ENCODE measurements at regions not wholly inside any gene's neighbourhood (a gene's known extent, or its start where the extent isn't known, plus 50 kb on each side); places are given as distances from the start of the nearest gene placed in this dataset.

- DNase-seq: no peak
- Histone ChIP-seq H3K27me3 (ENCODE audit: control insufficient read depth, insufficient read depth, low read length) (no peaks in the 10 kb centered on the region), H3K4me3 (ENCODE audit: insufficient read depth, low read depth, low read length) (no peak overlapping the region), H3K36me3 (replicated peaks; ENCODE audit: control insufficient read depth, insufficient read depth, low read length) (no peaks in the 10 kb centered on the region)
These were observed 176.5 kb upstream of the GJB5 start for GRCh38 chr1:34578306-34578705.

- no peaks in the 10 kb centered on the region for H3K36me3 ChIP-seq (replicated peaks; ENCODE audit: control insufficient read depth, insufficient read depth, low read length)
- H3K27me3 ChIP-seq (ENCODE audit: control insufficient read depth, insufficient read depth, low read length): no peaks in the 10 kb centered on the region; the same call in 1 of the 2 replicates
- DNase-seq: no peak
- H3K4me3 ChIP-seq (ENCODE audit: insufficient read depth, low read depth, low read length): no peak overlapping the region
These were observed 172.5 kb upstream of the GJB5 start for GRCh38 chr1:34582356-34582755.

DNA sequence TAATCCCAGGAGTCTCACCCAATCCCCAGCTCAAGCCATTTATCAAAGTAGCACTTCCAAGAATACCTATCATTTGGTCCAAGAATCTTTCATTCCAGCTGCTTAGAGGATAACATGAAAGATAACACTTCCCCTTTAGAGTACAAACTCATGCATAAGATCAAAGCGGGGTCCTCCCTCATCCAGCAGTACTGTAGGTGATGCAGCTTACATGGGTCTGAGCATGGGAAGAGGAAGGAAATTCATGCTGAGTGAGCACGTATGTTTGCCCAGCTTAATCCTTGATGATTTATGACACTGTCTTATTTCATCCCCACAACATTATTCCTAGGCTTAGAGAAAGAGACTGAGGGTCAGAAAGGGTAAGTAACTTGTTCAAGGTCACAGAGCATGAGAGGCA is 167.1 kb upstream of the GJB5 start:
- no peak overlapping the region for H3K4me3 ChIP-seq (ENCODE audit: insufficient read depth, low read depth, low read length)
- no peaks in the 10 kb centered on the region for H3K36me3 ChIP-seq (replicated peaks; ENCODE audit: control insufficient read depth, insufficient read depth, low read length)
- DNase-seq: no peak

DNA sequence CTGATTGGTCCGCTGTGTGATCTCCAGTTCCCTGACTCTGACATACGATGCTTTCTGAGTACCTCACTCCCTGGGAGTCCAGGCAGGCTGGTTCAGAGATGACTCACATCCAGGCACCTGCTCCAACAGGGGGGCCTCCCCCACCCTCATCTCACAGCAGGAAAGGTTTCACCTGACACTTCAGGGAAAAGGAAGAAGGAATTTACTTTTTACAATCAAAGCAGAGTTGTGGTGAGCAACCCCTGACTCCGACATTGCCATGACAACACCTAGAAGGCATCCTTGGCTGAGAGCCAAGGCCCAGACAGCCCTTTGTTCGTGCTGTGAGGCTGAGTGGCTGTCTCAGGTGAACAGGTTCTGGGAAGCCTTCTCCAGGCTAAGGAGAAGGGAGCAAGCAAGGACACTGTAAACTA is 164.6 kb upstream of the GJB5 start:
- DNase-seq: peak; percentile 43
- Histone ChIP-seq H3K27me3 (ENCODE audit: control insufficient read depth, insufficient read depth, low read length) (no peaks in the 10 kb centered on the region; the same call in 1 of the 2 replicates), H3K36me3 (replicated peaks; ENCODE audit: control insufficient read depth, insufficient read depth, low read length) (no peaks in the 10 kb centered on the region), H3K4me3 (ENCODE audit: insufficient read depth, low read depth, low read length) (no peak overlapping the region)

More for the DNA sequence above, 167.1 kb upstream of the GJB5 start:
- no peaks in the 10 kb centered on the region; the same call in 1 of the 2 replicates for H3K27me3 ChIP-seq (ENCODE audit: control insufficient read depth, insufficient read depth, low read length)

- H3K4me3 ChIP-seq (ENCODE audit: insufficient read depth, low read depth, low read length): no peak overlapping the region
- DNase-seq: peak; percentile 23
- no peaks in the 10 kb centered on the region for H3K27me3 ChIP-seq (ENCODE audit: control insufficient read depth, insufficient read depth, low read length)
- H3K36me3 ChIP-seq (replicated peaks; ENCODE audit: control insufficient read depth, insufficient read depth, low read length): no peaks in the 10 kb centered on the region
These were observed 162.9 kb upstream of the GJB5 start for GRCh38 chr1:34591751-34592629.

DNA sequence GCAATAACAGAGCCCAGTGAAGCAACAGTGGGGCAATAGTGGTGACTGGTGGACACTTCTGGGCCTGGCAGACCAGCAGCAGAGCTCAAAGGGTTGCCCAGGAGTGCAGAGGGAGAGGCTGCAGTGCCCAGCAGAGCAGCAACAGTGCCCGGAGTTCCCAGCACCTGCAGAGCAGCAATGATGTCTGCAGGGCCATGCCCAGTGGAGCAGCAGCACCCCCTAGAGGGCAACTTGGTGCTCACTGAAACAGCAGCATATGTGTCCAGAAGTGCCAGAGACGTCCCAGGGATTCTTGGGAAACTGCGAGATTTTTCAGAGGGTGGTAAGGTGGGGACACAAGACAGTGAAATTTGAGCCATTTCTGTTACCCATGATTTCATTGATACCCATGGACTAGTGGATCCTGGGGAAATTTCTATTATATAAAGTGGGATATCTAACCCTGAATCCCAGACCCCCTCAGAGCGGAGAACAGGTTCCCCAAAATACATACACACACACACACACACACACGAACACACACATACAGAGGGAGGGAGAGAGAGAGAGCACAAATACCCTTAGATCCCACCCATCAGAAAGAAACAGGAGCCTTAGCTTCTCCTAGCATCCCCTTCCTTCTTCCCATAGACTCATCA is 156.9 kb upstream of the GJB5 start:
- Histone ChIP-seq H3K4me3 (ENCODE audit: insufficient read depth, low read depth, low read length) (no peak overlapping the region), H3K27me3 (ENCODE audit: control insufficient read depth, insufficient read depth, low read length) (no peaks in the 10 kb centered on the region; the same call in 1 of the 2 replicates), H3K36me3 (replicated peaks; ENCODE audit: control insufficient read depth, insufficient read depth, low read length) (no peaks in the 10 kb centered on the region)
- peak; percentile 82 for DNase-seq

DNA sequence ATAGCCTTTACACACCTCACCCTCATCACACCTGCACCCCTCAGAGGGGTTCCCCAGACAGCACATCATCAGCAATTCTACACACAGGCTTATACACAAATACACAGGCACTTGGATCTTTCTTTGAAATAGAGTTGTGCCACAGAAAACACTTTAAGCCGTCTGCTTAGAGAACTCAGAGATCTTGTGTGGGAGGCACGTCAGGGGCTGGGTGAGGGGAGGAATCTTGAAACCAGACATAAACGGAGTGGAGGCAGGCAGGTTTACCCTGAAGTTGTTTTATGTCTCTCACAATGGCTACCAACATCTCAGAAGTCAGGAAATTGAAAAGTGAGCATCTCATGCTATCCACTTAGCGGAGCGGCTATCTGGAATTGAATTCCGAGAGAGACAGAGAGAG is 151.9 kb upstream of the GJB5 start:
- DNase-seq: no peak
- H3K4me3 ChIP-seq (ENCODE audit: insufficient read depth, low read depth, low read length): no peak overlapping the region
- H3K27me3 ChIP-seq (ENCODE audit: control insufficient read depth, insufficient read depth, low read length): no peaks in the 10 kb centered on the region; the same call in 1 of the 2 replicates
- H3K36me3 ChIP-seq (replicated peaks; ENCODE audit: control insufficient read depth, insufficient read depth, low read length): no peaks in the 10 kb centered on the region

DNA sequence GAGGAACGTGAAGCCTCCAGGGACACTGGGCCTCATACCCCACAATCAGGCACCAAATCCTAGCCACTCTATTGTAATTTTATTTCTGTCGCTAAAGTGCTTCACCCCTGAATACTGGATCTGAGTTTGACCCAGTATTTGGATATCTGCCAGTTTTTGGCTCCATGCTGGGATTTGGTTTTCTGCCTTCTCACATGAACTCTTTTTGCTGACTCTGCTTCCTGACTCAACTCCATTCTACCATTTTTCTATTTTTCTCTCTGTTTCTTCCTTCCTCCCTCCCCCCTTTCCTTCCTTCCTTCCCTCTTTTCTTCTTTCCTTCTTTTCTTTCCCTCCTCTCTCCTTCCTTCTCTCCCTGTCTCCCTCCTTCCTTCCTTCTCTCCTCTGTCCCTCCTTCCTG is 151.3 kb upstream of the GJB5 start:
- Histone ChIP-seq H3K4me3 (ENCODE audit: insufficient read depth, low read depth, low read length) (no peak overlapping the region), H3K27me3 (ENCODE audit: control insufficient read depth, insufficient read depth, low read length) (no peaks in the 10 kb centered on the region; the same call in 1 of the 2 replicates), H3K36me3 (replicated peaks; ENCODE audit: control insufficient read depth, insufficient read depth, low read length) (no peaks in the 10 kb centered on the region)
- DNase-seq: no peak

DNA sequence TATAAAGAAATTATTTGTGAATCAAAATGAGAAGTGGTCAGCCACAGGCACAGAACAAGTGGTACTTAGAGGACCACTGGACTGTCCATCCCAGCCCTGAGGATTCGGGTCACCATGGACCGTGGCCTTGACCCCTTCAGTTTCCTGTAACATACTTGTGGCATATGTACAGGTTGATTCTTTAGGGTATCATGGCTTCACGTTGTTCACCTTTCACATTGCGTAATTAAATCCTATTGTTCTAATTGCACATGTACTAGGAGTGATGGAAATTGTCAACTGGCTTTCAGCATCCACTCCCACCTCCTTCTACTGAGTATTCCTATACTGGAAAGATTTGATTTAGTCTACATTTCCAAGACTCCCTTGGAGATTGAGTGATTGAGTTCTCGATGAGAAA is 148.3 kb upstream of the GJB5 start:
- no peaks in the 10 kb centered on the region for H3K36me3 ChIP-seq (replicated peaks; ENCODE audit: control insufficient read depth, insufficient read depth, low read length)
- H3K27me3 ChIP-seq (ENCODE audit: control insufficient read depth, insufficient read depth, low read length): no peaks in the 10 kb centered on the region; the same call in 1 of the 2 replicates
- H3K4me3 ChIP-seq (ENCODE audit: insufficient read depth, low read depth, low read length): no peak overlapping the region
- no peak for DNase-seq

DNA sequence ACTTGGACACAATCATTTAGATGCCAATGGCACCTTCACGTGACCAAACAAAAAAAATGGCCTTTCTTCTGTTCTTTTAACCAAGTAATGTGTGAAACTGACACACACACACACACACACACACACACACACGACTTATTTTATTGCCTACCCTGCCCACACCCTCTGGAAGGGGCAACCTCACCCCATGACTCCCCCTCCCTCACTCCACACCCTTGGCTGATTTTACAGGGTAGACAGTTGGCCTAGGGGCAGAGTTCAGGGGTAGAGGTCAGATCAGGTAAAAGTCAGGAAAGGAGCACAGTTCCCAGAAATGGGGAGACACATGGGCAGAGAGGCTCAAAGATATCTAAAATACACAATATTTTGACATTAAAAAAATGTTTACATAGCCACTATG is 144.8 kb upstream of the GJB5 start:
- Histone ChIP-seq H3K36me3 (replicated peaks; ENCODE audit: control insufficient read depth, insufficient read depth, low read length) (no peaks in the 10 kb centered on the region), H3K27me3 (ENCODE audit: control insufficient read depth, insufficient read depth, low read length) (no peaks in the 10 kb centered on the region; the same call in 1 of the 2 replicates), H3K4me3 (ENCODE audit: insufficient read depth, low read depth, low read length) (no peak overlapping the region)
- no peak for DNase-seq

DNA sequence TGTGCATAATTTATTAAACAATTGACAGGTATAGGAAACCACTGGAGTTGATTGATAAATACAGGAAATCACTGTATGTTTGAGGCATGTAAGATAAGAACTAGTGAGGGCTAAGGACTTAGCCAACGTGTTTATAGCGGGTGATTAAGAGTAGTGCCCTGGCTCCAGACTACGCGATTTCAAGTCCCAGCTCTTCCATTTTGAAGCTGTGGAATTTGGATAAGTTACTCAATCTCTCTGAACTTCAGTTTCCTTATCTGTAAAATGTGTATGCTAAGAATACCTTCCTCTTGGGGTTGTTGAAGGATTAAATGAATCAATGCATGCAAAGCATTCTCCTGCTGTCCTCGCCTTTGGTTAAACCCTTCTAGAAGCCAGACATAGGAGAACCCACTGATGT is 143.3 kb upstream of the GJB5 start:
- DNase-seq: no peak
- no peaks in the 10 kb centered on the region; the same call in 1 of the 2 replicates for H3K27me3 ChIP-seq (ENCODE audit: control insufficient read depth, insufficient read depth, low read length)
- H3K36me3 ChIP-seq (replicated peaks; ENCODE audit: control insufficient read depth, insufficient read depth, low read length): no peaks in the 10 kb centered on the region
- no peak overlapping the region for H3K4me3 ChIP-seq (ENCODE audit: insufficient read depth, low read depth, low read length)

- no peak for DNase-seq
- no peaks in the 10 kb centered on the region for H3K36me3 ChIP-seq (replicated peaks; ENCODE audit: control insufficient read depth, insufficient read depth, low read length)
- no peak overlapping the region for H3K4me3 ChIP-seq (ENCODE audit: insufficient read depth, low read depth, low read length)
- H3K27me3 ChIP-seq (ENCODE audit: control insufficient read depth, insufficient read depth, low read length): no peaks in the 10 kb centered on the region; the same call in 1 of the 2 replicates
These were observed 142.6 kb upstream of the GJB5 start for GRCh38 chr1:34612091-34612827.

GRCh38 chr1:34617321-34618118 is 137.3 kb upstream of the GJB5 start:
- Histone ChIP-seq H3K27me3 (ENCODE audit: control insufficient read depth, insufficient read depth, low read length) (no peaks in the 10 kb centered on the region; the same call in 1 of the 2 replicates), H3K4me3 (ENCODE audit: insufficient read depth, low read depth, low read length) (no peak overlapping the region), H3K36me3 (replicated peaks; ENCODE audit: control insufficient read depth, insufficient read depth, low read length) (no peaks in the 10 kb centered on the region)
- DNase-seq: no peak

- H3K27me3 ChIP-seq (ENCODE audit: control insufficient read depth, insufficient read depth, low read length): no peaks in the 10 kb centered on the region; the same call in 1 of the 2 replicates
- H3K4me3 ChIP-seq (ENCODE audit: insufficient read depth, low read depth, low read length): no peak overlapping the region
- no peaks in the 10 kb centered on the region for H3K36me3 ChIP-seq (replicated peaks; ENCODE audit: control insufficient read depth, insufficient read depth, low read length)
- DNase-seq: no peak
These were observed 136.5 kb upstream of the GJB5 start for GRCh38 chr1:34618381-34618780.

Measured in H7 (cell line).